Esophagus squamous epithelium (tissue), 4 donors: ENCODE measurements at regions not wholly inside any gene's neighbourhood (a gene's known extent, or its start where the extent isn't known, plus 50 kb on each side); places are given as distances from the start of the nearest gene placed in this dataset.

ENCODE experiments used
- POLR2A ChIP-seq, 4 donors: fragments of 450-650 bp; IDR thresholded peaks; one replicate each; pipeline ENCODE4 v1.6.1; 2017; ENCODE audit warnings: antibody characterized with exemption in 4 of 4, mild to moderate bottlenecking in 4 of 4, moderate library complexity in 3 of 4
- TF ChIP-seq, protein P1 (sequence below), 6 experiments: fragments of 450-650 bp in 4 of 6; fragments of 200-600 bp in 2 of 6; sonication (generic) in 2 of 6; IDR thresholded peaks; one replicate each; pipeline ENCODE4 v1.5.1; 2016 to 2019; ENCODE audit warnings: antibody characterized with exemption in 6 of 6, mild to moderate bottlenecking in 4 of 6, moderate library complexity in 4 of 6

DNA sequence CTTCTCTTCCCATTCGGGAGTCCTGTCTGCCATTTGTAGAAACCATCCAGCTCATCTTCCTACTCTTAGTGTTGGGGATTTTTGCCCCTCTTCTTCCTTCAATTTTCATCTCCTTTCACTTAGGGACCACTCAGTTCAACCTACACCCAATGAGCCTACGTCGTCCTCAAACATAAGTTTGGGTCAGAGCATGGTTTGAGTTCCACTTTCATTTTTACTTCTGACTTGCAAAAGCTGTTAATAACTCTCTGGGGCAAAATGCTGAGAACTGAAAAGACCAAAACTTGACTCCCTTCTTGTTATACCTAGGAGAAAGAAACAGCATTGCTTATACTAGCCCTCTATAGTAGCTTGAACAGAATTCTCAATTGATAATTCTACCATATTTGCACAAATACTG is 381.5 kb upstream of the MPDZ start:
- TF ChIP-seq, protein P1, sequence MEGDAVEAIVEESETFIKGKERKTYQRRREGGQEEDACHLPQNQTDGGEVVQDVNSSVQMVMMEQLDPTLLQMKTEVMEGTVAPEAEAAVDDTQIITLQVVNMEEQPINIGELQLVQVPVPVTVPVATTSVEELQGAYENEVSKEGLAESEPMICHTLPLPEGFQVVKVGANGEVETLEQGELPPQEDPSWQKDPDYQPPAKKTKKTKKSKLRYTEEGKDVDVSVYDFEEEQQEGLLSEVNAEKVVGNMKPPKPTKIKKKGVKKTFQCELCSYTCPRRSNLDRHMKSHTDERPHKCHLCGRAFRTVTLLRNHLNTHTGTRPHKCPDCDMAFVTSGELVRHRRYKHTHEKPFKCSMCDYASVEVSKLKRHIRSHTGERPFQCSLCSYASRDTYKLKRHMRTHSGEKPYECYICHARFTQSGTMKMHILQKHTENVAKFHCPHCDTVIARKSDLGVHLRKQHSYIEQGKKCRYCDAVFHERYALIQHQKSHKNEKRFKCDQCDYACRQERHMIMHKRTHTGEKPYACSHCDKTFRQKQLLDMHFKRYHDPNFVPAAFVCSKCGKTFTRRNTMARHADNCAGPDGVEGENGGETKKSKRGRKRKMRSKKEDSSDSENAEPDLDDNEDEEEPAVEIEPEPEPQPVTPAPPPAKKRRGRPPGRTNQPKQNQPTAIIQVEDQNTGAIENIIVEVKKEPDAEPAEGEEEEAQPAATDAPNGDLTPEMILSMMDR (IDR thresholded peaks at IDR 0.05), result no peak
- no peak for TF ChIP-seq POLR2A (IDR thresholded peaks at IDR 0.05)
